ENCODE measurements at regions not wholly inside any gene's neighbourhood (a gene's known extent, or its start where the extent isn't known, plus 50 kb on each side); places are given as distances from the start of the nearest gene placed in this dataset.

DNA sequence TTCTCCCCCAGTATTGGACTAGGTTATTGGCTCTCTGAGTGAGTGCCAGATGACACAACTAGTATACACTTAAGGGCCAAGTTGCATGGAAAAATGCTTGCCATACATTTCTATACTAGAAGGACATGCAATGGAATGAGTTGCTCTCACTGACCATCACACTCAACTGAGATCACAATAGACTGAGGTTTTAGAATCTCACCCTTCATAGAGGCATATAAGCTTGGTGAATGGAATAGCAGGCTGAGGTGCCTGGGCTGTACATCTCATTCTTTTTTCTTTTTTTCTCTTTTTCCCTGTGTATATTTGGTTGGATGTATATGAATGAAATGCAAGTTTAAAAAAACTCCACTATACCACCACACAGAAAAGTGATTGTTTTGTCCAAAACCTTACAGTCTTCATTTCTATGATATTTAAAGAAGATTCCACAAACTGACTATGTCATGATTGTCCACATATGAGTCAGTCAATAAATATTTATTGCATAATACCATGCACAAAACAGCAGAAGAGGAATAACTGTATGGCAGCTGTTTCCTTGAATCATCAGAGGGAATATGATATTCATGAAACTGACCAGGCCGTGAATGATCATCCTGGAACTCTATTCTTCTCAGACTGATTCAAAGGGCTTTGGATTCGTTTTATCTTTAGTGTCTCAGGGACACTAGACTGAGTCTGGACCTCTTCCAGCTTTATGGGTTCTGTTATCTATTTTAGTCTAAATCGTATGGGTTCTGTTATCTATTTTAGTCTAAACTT, 122.6 kb upstream of the STK17B start (continued):
- TF ChIP-seq CEBPG (CRISPR knock-in tag; IDR thresholded peaks at IDR 0.05) (no peak), CEBPG (tag; conservative IDR thresholded peaks at IDR 0.05 in 1 of 2, IDR thresholded peaks at IDR 0.05 in 1 of 2) (peak; percentile 80 to 86), ZNF57 (CRISPR knock-in tag; IDR thresholded peaks at IDR 0.05) (no peak), NFRKB (IDR thresholded peaks at IDR 0.05; ENCODE audit: low read depth) (no peak), ZNF347 (CRISPR knock-in tag; IDR thresholded peaks at IDR 0.05; ENCODE audit: low read depth) (no peak), ZNF197 (CRISPR knock-in tag; IDR thresholded peaks at IDR 0.05; ENCODE audit: low read depth) (no peak), FOSL1 (tag; conservative IDR thresholded peaks at IDR 0.05) (peak; percentile 77), CEBPB (tag; IDR thresholded peaks at IDR 0.05) (peak; percentile 64), SIN3A (IDR thresholded peaks at IDR 0.05; ENCODE audit: borderline replicate concordance in 2 of 2, control insufficient read depth in 1 of 2, low read depth in 2 of 2, low read length in 2 of 2) (no peak)
- TF ChIP-seq, protein P1, sequence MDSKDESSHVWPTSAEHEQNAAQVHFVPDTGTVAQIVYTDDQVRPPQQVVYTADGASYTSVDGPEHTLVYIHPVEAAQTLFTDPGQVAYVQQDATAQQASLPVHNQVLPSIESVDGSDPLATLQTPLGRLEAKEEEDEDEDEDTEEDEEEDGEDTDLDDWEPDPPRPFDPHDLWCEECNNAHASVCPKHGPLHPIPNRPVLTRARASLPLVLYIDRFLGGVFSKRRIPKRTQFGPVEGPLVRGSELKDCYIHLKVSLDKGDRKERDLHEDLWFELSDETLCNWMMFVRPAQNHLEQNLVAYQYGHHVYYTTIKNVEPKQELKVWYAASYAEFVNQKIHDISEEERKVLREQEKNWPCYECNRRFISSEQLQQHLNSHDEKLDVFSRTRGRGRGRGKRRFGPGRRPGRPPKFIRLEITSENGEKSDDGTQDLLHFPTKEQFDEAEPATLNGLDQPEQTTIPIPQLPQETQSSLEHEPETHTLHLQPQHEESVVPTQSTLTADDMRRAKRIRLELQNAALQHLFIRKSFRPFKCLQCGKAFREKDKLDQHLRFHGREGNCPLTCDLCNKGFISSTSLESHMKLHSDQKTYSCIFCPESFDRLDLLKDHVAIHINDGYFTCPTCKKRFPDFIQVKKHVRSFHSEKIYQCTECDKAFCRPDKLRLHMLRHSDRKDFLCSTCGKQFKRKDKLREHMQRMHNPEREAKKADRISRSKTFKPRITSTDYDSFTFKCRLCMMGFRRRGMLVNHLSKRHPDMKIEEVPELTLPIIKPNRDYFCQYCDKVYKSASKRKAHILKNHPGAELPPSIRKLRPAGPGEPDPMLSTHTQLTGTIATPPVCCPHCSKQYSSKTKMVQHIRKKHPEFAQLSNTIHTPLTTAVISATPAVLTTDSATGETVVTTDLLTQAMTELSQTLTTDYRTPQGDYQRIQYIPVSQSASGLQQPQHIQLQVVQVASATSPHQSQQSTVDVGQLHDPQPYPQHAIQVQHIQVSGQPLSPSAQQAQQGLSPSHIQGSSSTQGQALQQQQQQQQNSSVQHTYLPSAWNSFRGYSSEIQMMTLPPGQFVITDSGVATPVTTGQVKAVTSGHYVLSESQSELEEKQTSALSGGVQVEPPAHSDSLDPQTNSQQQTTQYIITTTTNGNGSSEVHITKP (IDR thresholded peaks at IDR 0.05; ENCODE audit: partially characterized antibody), result no peak
- TF ChIP-seq, protein P2, sequence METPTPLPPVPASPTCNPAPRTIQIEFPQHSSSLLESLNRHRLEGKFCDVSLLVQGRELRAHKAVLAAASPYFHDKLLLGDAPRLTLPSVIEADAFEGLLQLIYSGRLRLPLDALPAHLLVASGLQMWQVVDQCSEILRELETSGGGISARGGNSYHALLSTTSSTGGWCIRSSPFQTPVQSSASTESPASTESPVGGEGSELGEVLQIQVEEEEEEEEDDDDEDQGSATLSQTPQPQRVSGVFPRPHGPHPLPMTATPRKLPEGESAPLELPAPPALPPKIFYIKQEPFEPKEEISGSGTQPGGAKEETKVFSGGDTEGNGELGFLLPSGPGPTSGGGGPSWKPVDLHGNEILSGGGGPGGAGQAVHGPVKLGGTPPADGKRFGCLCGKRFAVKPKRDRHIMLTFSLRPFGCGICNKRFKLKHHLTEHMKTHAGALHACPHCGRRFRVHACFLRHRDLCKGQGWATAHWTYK (CRISPR knock-in tag; IDR thresholded peaks at IDR 0.05), result no peak
